ENCODE measurements at regions not wholly inside any gene's neighbourhood (a gene's known extent, or its start where the extent isn't known, plus 50 kb on each side); places are given as distances from the start of the nearest gene placed in this dataset.

GRCh38 chr12:126204326-126204725 is 1139.1 kb downstream of the AACS start:
- TF ChIP-seq POLR2A (IDR thresholded peaks at IDR 0.05) = no peak
- TF ChIP-seq, protein P1, sequence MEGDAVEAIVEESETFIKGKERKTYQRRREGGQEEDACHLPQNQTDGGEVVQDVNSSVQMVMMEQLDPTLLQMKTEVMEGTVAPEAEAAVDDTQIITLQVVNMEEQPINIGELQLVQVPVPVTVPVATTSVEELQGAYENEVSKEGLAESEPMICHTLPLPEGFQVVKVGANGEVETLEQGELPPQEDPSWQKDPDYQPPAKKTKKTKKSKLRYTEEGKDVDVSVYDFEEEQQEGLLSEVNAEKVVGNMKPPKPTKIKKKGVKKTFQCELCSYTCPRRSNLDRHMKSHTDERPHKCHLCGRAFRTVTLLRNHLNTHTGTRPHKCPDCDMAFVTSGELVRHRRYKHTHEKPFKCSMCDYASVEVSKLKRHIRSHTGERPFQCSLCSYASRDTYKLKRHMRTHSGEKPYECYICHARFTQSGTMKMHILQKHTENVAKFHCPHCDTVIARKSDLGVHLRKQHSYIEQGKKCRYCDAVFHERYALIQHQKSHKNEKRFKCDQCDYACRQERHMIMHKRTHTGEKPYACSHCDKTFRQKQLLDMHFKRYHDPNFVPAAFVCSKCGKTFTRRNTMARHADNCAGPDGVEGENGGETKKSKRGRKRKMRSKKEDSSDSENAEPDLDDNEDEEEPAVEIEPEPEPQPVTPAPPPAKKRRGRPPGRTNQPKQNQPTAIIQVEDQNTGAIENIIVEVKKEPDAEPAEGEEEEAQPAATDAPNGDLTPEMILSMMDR (IDR thresholded peaks at IDR 0.05) = no peak
